OCI-LY3 (cell line): ENCODE measurements at regions not wholly inside any gene's neighbourhood (a gene's known extent, or its start where the extent isn't known, plus 50 kb on each side); places are given as distances from the start of the nearest gene placed in this dataset.

Experiments used
- CTCF ChIP-seq: fragments of 200-600, 300-600 bp; sonication (generic); IDR thresholded peaks from 2 replicates; pipeline ENCODE4 v1.5.1; 2014; ENCODE audit warnings: antibody characterized with exemption, low read length, low read depth
- EZH2phosphoT487 ChIP-seq: fragments of 200-600 bp; shearing (Covaris generic); IDR thresholded peaks from 2 replicates; pipeline ENCODE4 v1.6.1; 2018; ENCODE audit warnings: antibody characterized with exemption, mixed run types, low read depth

- TF ChIP-seq EZH2phosphoT487 (no peak), CTCF (no peak; the same call in 1 of the 2 replicates)
Observed at GRCh38 chr7:86025807-86026206, 617.9 kb upstream of the GRM3 start.
